B cell (primary cell): ENCODE measurements at regions not wholly inside any gene's neighbourhood (a gene's known extent, or its start where the extent isn't known, plus 50 kb on each side); places are given as distances from the start of the nearest gene placed in this dataset.
A peak's percentile ranks its signal among the peaks of the same experiment; 100 is the strongest.

Experiments
- ATAC-seq: fragments of 200-7000 bp; cut with Tn5 transposase; one replicate; pipeline ENCODE4 v1.10.0; 2021; ENCODE audit warnings: low read depth, mild to moderate bottlenecking, moderate number of reproducible peaks, moderate library complexity
- CTCF ChIA-PET: fragments of 350-600 bp; sonication (Branson Sonifier 250); formaldehyde crosslinking; loops from one replicate; lab custom pipeline; 2021; ENCODE audit warnings: antibody characterized with exemption, inconsistent platforms; lab: Charles Lee
- POLR2A ChIA-PET: fragments of 350-600 bp; sonication (Branson Sonifier 250); formaldehyde crosslinking; loops from one replicate; lab custom pipeline; 2021; ENCODE audit warnings: antibody characterized with exemption; lab: Charles Lee
- DNase-seq: peaks from one replicate; pipeline ENCODE4 v3.0.0; 2013
- H2AFZ ChIP-seq: 2 replicates; pipeline ENCODE4 v1.6.1; 2012; ENCODE audit warnings: mild to moderate bottlenecking, low read depth, low read length; ENCODE audit not compliant: insufficient read depth, poor library complexity, severe bottlenecking
- H3K27ac ChIP-seq, 2 donors: 1 replicate in 1 of 2; 2 replicates in 1 of 2; pipeline ENCODE4 v1.5.1; 2012 to 2013; ENCODE audit warnings: low read length in 2 of 2, mild to moderate bottlenecking in 2 of 2, moderate library complexity in 1 of 2
- H3K27me3 ChIP-seq, 4 experiments: fragments of 200-600 bp in 1 of 4; sonication (generic) in 1 of 4; replicated peaks in 1 of 4; 1 replicate in 2 of 4; 2 replicates in 2 of 4; pipeline versions ENCODE4 v1.6.1 to v1.7.0; 2013 to 2016; ENCODE audit warnings: low read length in 3 of 4, mild to moderate bottlenecking in 2 of 4, mixed read lengths in 1 of 4, moderate library complexity in 1 of 4; ENCODE audit not compliant: insufficient read depth in 4 of 4, control insufficient read depth in 3 of 4; ENCODE audit errors: control extremely low read depth in 1 of 4
- H3K36me3 ChIP-seq, 2 experiments: replicated peaks in 1 of 2; 1 replicate in 1 of 2; 2 replicates in 1 of 2; pipeline versions ENCODE4 v1.6.1 to v1.7.1; 2013; ENCODE audit warnings: low read length in 1 of 2; ENCODE audit not compliant: insufficient read depth in 2 of 2, control insufficient read depth in 1 of 2; ENCODE audit errors: control extremely low read depth in 1 of 2, extremely low read depth in 1 of 2
- H3K4me1 ChIP-seq, 2 donors: fragments of 200-600 bp in 1 of 2; sonication (generic) in 1 of 2; 1 replicate in 1 of 2; 2 replicates in 1 of 2; pipeline versions ENCODE4 v1.5.1 to v1.6.1; 2013 to 2017; ENCODE audit warnings: low read length in 2 of 2; ENCODE audit not compliant: control insufficient read depth in 2 of 2, insufficient read depth in 2 of 2
- H3K4me2 ChIP-seq: replicated peaks from 2 replicates; pipeline ENCODE3; 2012; ENCODE audit warnings: mild to moderate bottlenecking, low read depth, low read length; ENCODE audit not compliant: poor library complexity, severe bottlenecking
- H3K4me3 ChIP-seq, 5 experiments: fragments of 200-600 bp in 1 of 5; sonication (generic) in 1 of 5; 1 replicate in 3 of 5; 2 replicates in 2 of 5; pipeline versions ENCODE4 v1.5.1 to v1.7.0; 2011 to 2016; ENCODE audit warnings: low read length in 4 of 5, mild to moderate bottlenecking in 4 of 5, low read depth in 2 of 5, control low read depth in 1 of 5, moderate library complexity in 1 of 5; ENCODE audit not compliant: insufficient read depth in 1 of 5; ENCODE audit errors: control extremely low read depth in 1 of 5, extremely low read depth in 1 of 5
- H3K79me2 ChIP-seq: fragments of 200-600 bp; sonication (generic); one replicate; pipeline ENCODE4 v1.6.0; 2016; ENCODE audit warnings: low read length; ENCODE audit not compliant: control insufficient read depth, insufficient read depth
- H3K9ac ChIP-seq: fragments of 200-600 bp; sonication (generic); 2 replicates; pipeline ENCODE4 v1.6.1; 2017; ENCODE audit warnings: mild to moderate bottlenecking, low read length, moderate library complexity
- H3K9me3 ChIP-seq, 3 donors: one replicate each; pipeline versions ENCODE4 v1.6.1 to v1.7.1; 2013; ENCODE audit warnings: low read length in 2 of 3; ENCODE audit not compliant: control insufficient read depth in 2 of 3, insufficient read depth in 1 of 3; ENCODE audit errors: control extremely low read depth in 1 of 3
- H4K20me1 ChIP-seq: 2 replicates; pipeline ENCODE4 v1.6.0; 2012; ENCODE audit warnings: mild to moderate bottlenecking, low read length; ENCODE audit not compliant: insufficient read depth, control insufficient read depth, poor library complexity, severe bottlenecking
- H3K27ac Mint-ChIP-seq: one replicate; pipeline ENCODE4 v1.8.0; 2021; ENCODE audit warnings: mixed read lengths
- H3K27me3 Mint-ChIP-seq: one replicate; pipeline ENCODE4 v1.8.0; 2021; ENCODE audit warnings: mixed read lengths
- H3K4me1 Mint-ChIP-seq: one replicate; pipeline ENCODE4 v1.8.0; 2021; ENCODE audit warnings: mixed read lengths
- H3K4me3 Mint-ChIP-seq: one replicate; pipeline ENCODE4 v1.8.0; 2021; ENCODE audit warnings: mixed read lengths
- H3K9me3 Mint-ChIP-seq: one replicate; pipeline ENCODE4 v1.8.0; 2022; ENCODE audit warnings: mixed read lengths; ENCODE audit not compliant: insufficient read depth
- EZH2 ChIP-seq: IDR thresholded peaks from 2 replicates; pipeline ENCODE4 v1.6.1; 2012; ENCODE audit warnings: borderline replicate concordance, low read depth, mild to moderate bottlenecking, moderate library complexity, low read length; ENCODE audit not compliant: insufficient read depth, poor library complexity, severe bottlenecking
- WGBS: methylation state at CpG from one replicate; pipeline ENCODE4 v1.1.5; 2013; ENCODE audit warnings: missing lambda C conversion rate; ENCODE audit not compliant: insufficient coverage; 5-methylcytosine and 5-hydroxymethylcytosine counted together
- intact Hi-C: fragments of 100-400 bp; cut with micrococcal nuclease; formaldehyde crosslinking; loops from one replicate; pipeline ENCODE4 v1.10.0; 2022
- TF ChIP-seq, protein P1 (sequence below): fragments of 200-600 bp; IDR thresholded peaks from one replicate; pipeline ENCODE4 v1.8.0; 2022; ENCODE audit warnings: antibody characterized with exemption, mild to moderate bottlenecking

DNA sequence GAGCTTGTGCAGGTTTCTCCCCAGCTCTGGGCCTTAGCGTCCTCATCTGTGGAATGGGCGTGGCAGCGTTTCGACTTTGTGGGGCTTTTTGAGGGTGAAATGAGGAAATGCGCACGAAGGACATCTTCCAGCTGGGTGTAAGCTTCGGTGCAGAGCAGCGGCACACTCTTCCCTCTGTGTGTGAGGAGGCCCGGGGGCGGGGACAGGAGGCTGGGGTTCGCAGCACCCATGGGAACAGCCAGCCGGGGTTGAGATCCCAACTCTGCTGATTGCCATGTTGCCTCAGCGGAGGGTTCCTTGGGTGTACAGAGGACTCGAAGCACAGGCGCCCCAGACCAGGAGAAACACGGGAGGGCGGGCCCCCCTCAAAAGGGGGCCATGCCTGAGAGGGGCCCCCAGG is 265.6 kb downstream of the NSG2 start:
- intact Hi-C loops, result no loop called here
- H3K4me3 ChIP-seq, result no peak overlapping the region
- peaks cover 4 to 8% of the 10 kb centered on the region in 2 donors for H3K4me1 ChIP-seq
- DNase-seq (no peak), ATAC-seq (no peak)
- no peak overlapping the region for H3K4me2 ChIP-seq
- Mint-ChIP-seq H3K27ac (no peak overlapping the region), H3K4me1 (peaks cover 2% of the 10 kb centered on the region), H3K4me3 (no peak overlapping the region), H3K9me3 (no peaks in the 10 kb centered on the region), H3K27me3 (peaks cover 37% of the 10 kb centered on the region)
- H3K27me3 ChIP-seq, result peaks cover 0 to 20% (median 10%) of the 10 kb centered on the region in 4 experiments
- no peak overlapping the region for H3K27ac ChIP-seq
- no peaks in the 10 kb centered on the region for H3K79me2 ChIP-seq
- no peak for TF ChIP-seq EZH2
- TF ChIP-seq, protein P1, sequence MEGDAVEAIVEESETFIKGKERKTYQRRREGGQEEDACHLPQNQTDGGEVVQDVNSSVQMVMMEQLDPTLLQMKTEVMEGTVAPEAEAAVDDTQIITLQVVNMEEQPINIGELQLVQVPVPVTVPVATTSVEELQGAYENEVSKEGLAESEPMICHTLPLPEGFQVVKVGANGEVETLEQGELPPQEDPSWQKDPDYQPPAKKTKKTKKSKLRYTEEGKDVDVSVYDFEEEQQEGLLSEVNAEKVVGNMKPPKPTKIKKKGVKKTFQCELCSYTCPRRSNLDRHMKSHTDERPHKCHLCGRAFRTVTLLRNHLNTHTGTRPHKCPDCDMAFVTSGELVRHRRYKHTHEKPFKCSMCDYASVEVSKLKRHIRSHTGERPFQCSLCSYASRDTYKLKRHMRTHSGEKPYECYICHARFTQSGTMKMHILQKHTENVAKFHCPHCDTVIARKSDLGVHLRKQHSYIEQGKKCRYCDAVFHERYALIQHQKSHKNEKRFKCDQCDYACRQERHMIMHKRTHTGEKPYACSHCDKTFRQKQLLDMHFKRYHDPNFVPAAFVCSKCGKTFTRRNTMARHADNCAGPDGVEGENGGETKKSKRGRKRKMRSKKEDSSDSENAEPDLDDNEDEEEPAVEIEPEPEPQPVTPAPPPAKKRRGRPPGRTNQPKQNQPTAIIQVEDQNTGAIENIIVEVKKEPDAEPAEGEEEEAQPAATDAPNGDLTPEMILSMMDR, result no peak
- ChIA-PET POLR2A (no interaction called here), CTCF (interaction anchor here (1.2 to 1.6 kb wide), 3 partner anchors 8 to 1017 kb away, joined by 4 to 6 read pairs (median 4); no protein-coding TSS in a partner anchor)
- no peaks in the 10 kb centered on the region for H4K20me1 ChIP-seq
- 79% methylated on average over 17 of the region's 17 CpGs for WGBS
- H2AFZ ChIP-seq, result no peak overlapping the region
- H3K9me3 ChIP-seq, result peaks cover 0 to 12% (median 0%) of the 10 kb centered on the region in 3 donors
- no peak overlapping the region for H3K9ac ChIP-seq
- H3K36me3 ChIP-seq, result no peaks in the 10 kb centered on the region

DNA sequence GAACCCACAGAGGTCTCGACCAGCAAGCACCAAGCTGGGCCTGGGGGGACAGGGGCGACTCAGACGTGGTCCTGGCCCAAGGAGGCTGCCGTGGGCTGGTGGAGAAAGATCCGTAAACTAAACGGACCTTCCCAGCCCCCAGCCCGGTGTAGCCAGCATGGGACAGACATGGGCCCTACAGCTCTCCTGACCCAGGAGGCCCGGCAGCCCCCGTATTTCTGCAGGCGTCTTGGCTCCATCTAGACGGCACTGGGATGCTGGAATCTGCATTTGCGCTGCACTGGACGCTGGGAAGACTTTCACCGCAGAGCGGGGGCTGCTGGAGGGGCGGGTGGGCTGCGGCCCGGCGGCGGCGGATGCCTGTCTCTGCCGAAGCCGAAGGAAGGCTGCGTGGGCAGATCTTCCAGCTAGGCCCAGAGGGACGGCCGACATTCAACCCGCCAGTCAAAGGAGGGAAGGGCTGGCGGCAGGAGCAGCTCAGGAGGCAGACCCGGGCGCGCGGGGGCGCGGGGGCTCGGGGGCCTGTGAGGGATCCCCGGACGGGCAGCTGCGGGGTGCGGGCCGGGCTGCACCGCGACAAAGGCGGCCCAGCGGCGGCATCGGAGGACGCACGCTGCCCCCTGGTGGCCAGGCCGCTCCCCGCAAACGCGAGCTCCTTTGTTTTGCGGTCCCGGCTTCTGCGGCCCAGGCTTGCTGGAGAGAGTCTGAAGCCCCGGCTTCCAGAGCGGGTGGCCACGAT is 266.2 kb downstream of the NSG2 start:
- peaks cover 37% of the 10 kb centered on the region for H3K27me3 Mint-ChIP-seq

More for the DNA sequence above, 266.2 kb downstream of the NSG2 start:
- ChIA-PET CTCF (interaction anchor here (0.9 to 1.6 kb wide), 5 partner anchors 8 to 1018 kb away, joined by 3 to 6 read pairs (median 4); no protein-coding TSS in a partner anchor), POLR2A (no interaction called here)
- Histone ChIP-seq H3K9me3 (peaks cover 0 to 12% (median 0%) of the 10 kb centered on the region in 3 donors), H3K4me1 (peaks cover 4 to 8% of the 10 kb centered on the region in 2 donors), H3K27ac (no peak overlapping the region), H3K9ac (peak overlapping the region; percentile 37), H3K4me2 (peak overlapping the region; percentile 73), H3K4me3 (peak overlapping the region in 1 of 5 experiments; percentile 11), H3K79me2 (no peaks in the 10 kb centered on the region), H2AFZ (peak overlapping the region; percentile 56), H3K27me3 (peaks cover 0 to 20% (median 10%) of the 10 kb centered on the region in 4 experiments), H3K36me3 (no peaks in the 10 kb centered on the region), H4K20me1 (no peaks in the 10 kb centered on the region)
- Mint-ChIP-seq H3K27ac (no peak overlapping the region), H3K9me3 (no peaks in the 10 kb centered on the region), H3K4me3 (no peak overlapping the region), H3K4me1 (peaks cover 2% of the 10 kb centered on the region)
- WGBS, result 11% methylated on average over 58 of the region's 58 CpGs
- DNase-seq, result peak; percentile 60
- ATAC-seq, result no peak
- TF ChIP-seq, protein P1, result peak; percentile 69
- no peak for TF ChIP-seq EZH2
- intact Hi-C loops, result no loop called here
